ENCODE measurements at regions not wholly inside any gene's neighbourhood (a gene's known extent, or its start where the extent isn't known, plus 50 kb on each side); places are given as distances from the start of the nearest gene placed in this dataset.

DNA sequence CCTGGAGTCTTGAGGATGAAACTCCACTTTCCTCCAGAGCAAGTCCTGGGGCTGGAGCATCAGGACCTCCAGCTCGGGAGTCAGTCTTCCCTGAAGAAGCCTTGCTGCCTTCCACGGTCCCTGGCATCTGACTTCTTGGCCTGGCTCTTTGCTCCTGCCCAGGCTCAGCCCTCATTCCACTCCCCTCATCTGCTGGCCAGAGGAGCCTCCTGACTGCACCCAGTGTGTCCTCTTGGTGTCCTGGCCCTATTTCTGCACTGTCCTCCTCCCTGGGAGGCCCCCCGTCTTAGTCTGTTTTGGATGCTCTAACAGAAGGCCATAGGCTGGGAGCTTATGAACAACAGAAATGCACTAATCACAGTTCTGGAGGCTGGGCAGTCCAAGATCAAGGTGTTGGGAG is 231.5 kb downstream of the LOXHD1 start:
- H3K27ac ChIP-seq (ENCODE audit: low read length): no peak overlapping the region
- no peak for DNase-seq (ENCODE audit: low read depth, low spot score)
- no CpG with 5 or more reads among the region's 3 CpGs for WGBS (ENCODE audit: insufficient coverage, insufficient read length)
- no peaks in the 10 kb centered on the region for H3K9me3 ChIP-seq (ENCODE audit: control insufficient read depth, insufficient read depth, low read length)
- H3K27me3 ChIP-seq (ENCODE audit: control insufficient read depth, insufficient read depth, low read length): no peaks in the 10 kb centered on the region
- H3K4me3 ChIP-seq (ENCODE audit: low read length): no peak overlapping the region
- H3K4me1 ChIP-seq (ENCODE audit: control insufficient read depth, insufficient read depth, low read length): peaks cover 2% of the 10 kb centered on the region; the same call in 1 of the 2 replicates
- no peaks in the 10 kb centered on the region for H3K36me3 ChIP-seq (ENCODE audit: control insufficient read depth, insufficient read depth, low read length)

DNA sequence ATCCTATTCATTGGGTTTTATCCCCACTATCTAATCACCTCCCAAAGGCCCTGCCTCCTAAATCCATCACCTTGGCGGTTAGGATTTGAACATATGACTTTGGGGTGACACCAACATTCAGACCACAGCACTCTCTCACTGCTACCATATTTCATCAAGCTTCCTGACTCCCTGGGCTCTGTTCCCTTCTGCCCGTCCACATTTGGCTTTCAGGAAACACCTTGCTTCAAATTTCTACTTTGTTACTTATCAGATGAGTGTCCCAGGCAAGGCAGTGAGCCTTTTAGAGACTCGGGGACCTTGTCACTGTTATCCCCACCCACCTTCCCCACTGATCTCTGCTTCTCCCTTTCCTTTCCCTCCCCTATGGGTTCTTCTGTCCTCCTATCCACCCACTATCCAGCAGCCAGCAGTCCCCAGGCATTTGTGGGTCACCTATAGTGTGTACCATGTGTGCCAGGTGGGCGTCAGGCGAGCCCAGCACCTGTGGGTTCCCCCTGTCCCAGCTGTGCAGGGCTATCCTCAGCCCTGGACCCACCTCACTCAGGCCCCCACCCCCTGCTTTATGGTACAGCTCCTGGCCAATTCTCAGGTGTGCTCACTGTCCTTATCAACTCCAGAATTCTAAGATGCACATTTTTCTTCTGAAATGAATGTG is 230.9 kb downstream of the LOXHD1 start:
- Histone ChIP-seq H3K4me3 (ENCODE audit: low read length) (no peak overlapping the region), H3K27ac (ENCODE audit: low read length) (no peak overlapping the region), H3K9me3 (ENCODE audit: control insufficient read depth, insufficient read depth, low read length) (no peaks in the 10 kb centered on the region), H3K36me3 (ENCODE audit: control insufficient read depth, insufficient read depth, low read length) (no peaks in the 10 kb centered on the region), H3K4me1 (ENCODE audit: control insufficient read depth, insufficient read depth, low read length) (peaks cover 2% of the 10 kb centered on the region; the same call in 1 of the 2 replicates), H3K27me3 (ENCODE audit: control insufficient read depth, insufficient read depth, low read length) (no peaks in the 10 kb centered on the region)
- WGBS (ENCODE audit: insufficient coverage, insufficient read length): no CpG with 5 or more reads among the region's 5 CpGs
- no peak for DNase-seq (ENCODE audit: low read depth, low spot score)

DNA sequence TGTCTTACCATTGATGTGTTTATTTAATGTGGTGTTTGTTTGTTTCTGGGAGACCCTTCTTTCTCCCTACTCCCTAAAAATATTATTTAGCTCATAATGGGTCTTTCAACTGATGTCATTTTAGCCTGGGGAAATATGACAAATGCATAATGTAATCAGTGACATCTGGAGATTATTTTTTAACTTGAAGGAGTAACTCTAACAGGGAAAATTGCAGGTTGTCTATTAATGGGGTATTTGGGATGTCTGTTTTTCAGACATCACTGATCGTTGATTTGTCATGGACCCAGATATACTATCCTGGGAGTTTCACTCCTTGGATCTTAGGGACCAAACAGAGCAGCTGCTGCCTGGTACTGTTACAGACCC is 230.4 kb downstream of the LOXHD1 start:
- no peaks in the 10 kb centered on the region for H3K9me3 ChIP-seq (ENCODE audit: control insufficient read depth, insufficient read depth, low read length)
- WGBS (ENCODE audit: insufficient coverage, insufficient read length): no CpG with 5 or more reads among the region's 1 CpG
- no peak overlapping the region for H3K27ac ChIP-seq (ENCODE audit: low read length)
- no peaks in the 10 kb centered on the region for H3K36me3 ChIP-seq (ENCODE audit: control insufficient read depth, insufficient read depth, low read length)
- no peak overlapping the region for H3K4me3 ChIP-seq (ENCODE audit: low read length)
- no peak for DNase-seq (ENCODE audit: low read depth, low spot score)
- no peaks in the 10 kb centered on the region for H3K27me3 ChIP-seq (ENCODE audit: control insufficient read depth, insufficient read depth, low read length)
- peaks cover 3% of the 10 kb centered on the region for H3K4me1 ChIP-seq (ENCODE audit: control insufficient read depth, insufficient read depth, low read length)
